GM23338 (cell line): ENCODE measurements at regions not wholly inside any gene's neighbourhood (a gene's known extent, or its start where the extent isn't known, plus 50 kb on each side); places are given as distances from the start of the nearest gene placed in this dataset.

ENCODE experiments used
- ATAC-seq: fragments of 200-7000 bp; cut with Tn5 transposase; 3 replicates; pipeline ENCODE4 v1.9.1; 2020
- DNase-seq: peaks from one replicate; pipeline ENCODE4 v3.0.0-alpha.2; 2015; ENCODE audit warnings: low spot score
- H2AFZ ChIP-seq: fragments of 200-600 bp; sonication (generic); 2 replicates; pipeline ENCODE4 v1.8.0; 2016; ENCODE audit warnings: antibody characterized with exemption, mild to moderate bottlenecking, moderate library complexity
- H3F3A ChIP-seq: fragments of 200-600 bp; sonication (generic); replicated peaks from 2 replicates; pipeline ENCODE4 v1.8.0; 2017; ENCODE audit warnings: antibody characterized with exemption, mixed run types, low read depth
- H3K27ac ChIP-seq: fragments of 200-600 bp; sonication (generic); 2 replicates; pipeline ENCODE4 v1.6.1; 2016; ENCODE audit warnings: low read depth
- H3K27me3 ChIP-seq: fragments of 200-600 bp; sonication (generic); 2 replicates; pipeline ENCODE4 v1.8.0; 2016; ENCODE audit warnings: mild to moderate bottlenecking, mixed run types, moderate library complexity; ENCODE audit not compliant: insufficient read depth
- H3K36me3 ChIP-seq: fragments of 200-600 bp; sonication (generic); 2 replicates; pipeline ENCODE4 v1.8.0; 2016; ENCODE audit warnings: mild to moderate bottlenecking; ENCODE audit not compliant: insufficient read depth
- H3K4me1 ChIP-seq: fragments of 200-600 bp; sonication (generic); 2 replicates; pipeline ENCODE4 v1.8.0; 2016; ENCODE audit warnings: mild to moderate bottlenecking, moderate library complexity; ENCODE audit not compliant: insufficient read depth
- H3K4me2 ChIP-seq: fragments of 200-600 bp; sonication (generic); 2 replicates; pipeline ENCODE4 v1.7.1; 2017; ENCODE audit warnings: mixed run types
- H3K4me3 ChIP-seq: fragments of 200-600 bp; sonication (generic); 2 replicates; pipeline ENCODE4 v1.6.1; 2016; ENCODE audit warnings: mixed run types
- H3K79me2 ChIP-seq: fragments of 200-600 bp; sonication (generic); replicated peaks from 2 replicates; pipeline ENCODE4 v1.8.0; 2017; ENCODE audit warnings: mild to moderate bottlenecking; ENCODE audit not compliant: insufficient read depth
- H3K9me2 ChIP-seq: fragments of 200-600 bp; sonication (generic); 2 replicates; pipeline ENCODE4 v1.8.0; 2017; ENCODE audit not compliant: insufficient read depth
- H4K20me1 ChIP-seq: fragments of 200-600 bp; sonication (generic); replicated peaks from 2 replicates; pipeline ENCODE4 v1.8.0; 2017; ENCODE audit warnings: mild to moderate bottlenecking; ENCODE audit not compliant: insufficient read depth
- H3K27ac Mint-ChIP-seq: 2 replicates; pipeline ENCODE4 v1.8.0; 2020; ENCODE audit warnings: inconsistent platforms, mild to moderate bottlenecking, moderate library complexity, mixed read lengths
- H3K27me3 Mint-ChIP-seq: 3 replicates; pipeline ENCODE4 v1.8.0; 2022; ENCODE audit warnings: low read depth, mild to moderate bottlenecking, moderate library complexity, mixed read lengths, inconsistent platforms; ENCODE audit not compliant: insufficient read depth, poor library complexity
- H3K36me3 Mint-ChIP-seq: 3 replicates; pipeline ENCODE4 v1.8.0; 2021; ENCODE audit warnings: low read depth, mild to moderate bottlenecking, inconsistent platforms, moderate library complexity, mixed read lengths
- H3K4me1 Mint-ChIP-seq: 3 replicates; pipeline ENCODE4 v1.8.0; 2020; ENCODE audit warnings: mild to moderate bottlenecking, inconsistent platforms, mixed read lengths
- H3K4me3 Mint-ChIP-seq: 3 replicates; pipeline ENCODE4 v1.8.0; 2021; ENCODE audit warnings: moderate library complexity, mild to moderate bottlenecking, inconsistent platforms, mixed read lengths
- H3K9me3 Mint-ChIP-seq: 3 replicates; pipeline ENCODE4 v1.8.0; 2020; ENCODE audit warnings: moderate library complexity, mild to moderate bottlenecking, inconsistent platforms, mixed read lengths
- CREB1 ChIP-seq: fragments of 250-450 bp; sonication (Bioruptor Pico); IDR thresholded peaks from 2 replicates; pipeline ENCODE4 v1.5.0; 2020; ENCODE audit warnings: low read depth, mild to moderate bottlenecking, moderate library complexity
- CTCF ChIP-seq, 2 experiments: fragments of 200-600 bp in 1 of 2; sonication (generic) in 1 of 2; conservative IDR thresholded peaks; 2 replicates each; pipeline versions ENCODE4 v1.5.1 to v1.6.1; 2016 to 2017; ENCODE audit warnings: antibody characterized with exemption in 2 of 2, low read depth in 2 of 2, mild to moderate bottlenecking in 2 of 2, moderate library complexity in 1 of 2
- ETS1 ChIP-seq: IDR thresholded peaks from 2 replicates; pipeline ENCODE4 v1.6.1; 2016; ENCODE audit warnings: antibody characterized with exemption
- EZH2 ChIP-seq: fragments of 200-600 bp; sonication (generic); IDR thresholded peaks from one replicate; pipeline ENCODE4 v1.8.0; 2017; ENCODE audit warnings: antibody characterized with exemption, mild to moderate bottlenecking, low read depth; ENCODE audit not compliant: unreplicated experiment
- EZH2phosphoT487 ChIP-seq: fragments of 200-600 bp; sonication (generic); IDR thresholded peaks from one replicate; pipeline ENCODE4 v1.8.1; 2018; ENCODE audit warnings: antibody characterized with exemption; ENCODE audit not compliant: unreplicated experiment
- JUNB ChIP-seq: IDR thresholded peaks from one replicate; pipeline ENCODE4 v1.6.1; 2016; ENCODE audit warnings: antibody characterized with exemption; ENCODE audit not compliant: unreplicated experiment
- NANOG ChIP-seq: IDR thresholded peaks from 2 replicates; pipeline ENCODE4 v1.6.1; 2016; ENCODE audit warnings: antibody characterized with exemption, borderline replicate concordance
- POLR2AphosphoS5 ChIP-seq: IDR thresholded peaks from 2 replicates; pipeline ENCODE4 v1.6.1; 2016; ENCODE audit warnings: antibody characterized with exemption, low read depth
- REST ChIP-seq: IDR thresholded peaks from one replicate; pipeline ENCODE4 v1.6.1; 2018; ENCODE audit warnings: antibody characterized with exemption; ENCODE audit not compliant: unreplicated experiment
- STAT1 ChIP-seq: IDR thresholded peaks from one replicate; pipeline ENCODE4 v1.6.1; 2016; ENCODE audit warnings: antibody characterized with exemption; ENCODE audit not compliant: unreplicated experiment
- ZNF114 ChIP-seq: fragments of 250-450 bp; sonication (Bioruptor Pico); IDR thresholded peaks from 2 replicates; pipeline ENCODE4 v1.5.0; 2020; ENCODE audit warnings: mild to moderate bottlenecking, moderate library complexity
- ZNF331 ChIP-seq: fragments of 250-450 bp; sonication (Bioruptor Pico); IDR thresholded peaks from 2 replicates; pipeline ENCODE4 v1.5.0; 2020; ENCODE audit warnings: low read depth, mild to moderate bottlenecking, moderate library complexity

DNA sequence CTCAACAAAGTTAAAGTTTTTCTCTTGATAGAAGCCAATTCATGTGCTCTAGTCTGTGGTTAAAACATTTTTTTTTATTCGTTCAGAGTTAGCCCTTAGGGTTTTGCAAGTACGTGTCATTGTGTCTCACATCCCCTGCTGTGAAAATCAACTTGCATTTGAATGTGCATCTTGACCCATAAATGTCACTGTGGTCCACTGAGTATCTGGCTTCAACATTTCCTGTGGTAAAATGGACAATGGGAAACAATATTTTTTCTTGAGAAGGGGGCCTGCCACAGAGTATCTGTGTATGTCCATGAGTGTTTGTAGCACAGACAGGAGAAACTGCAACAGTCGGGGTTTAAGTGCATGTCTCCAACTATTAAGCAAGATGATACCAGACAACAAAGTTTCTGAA is 554.8 kb upstream of the TENM3 start (continued):
- TF ChIP-seq NANOG (no peak), POLR2AphosphoS5 (no peak), EZH2 (no peak), REST (no peak), JUNB (no peak), EZH2phosphoT487 (no peak), ZNF331 (CRISPR knock-in tag) (no peak), ZNF114 (CRISPR knock-in tag) (no peak), STAT1 (no peak), ETS1 (no peak), CREB1 (CRISPR knock-in tag) (no peak)

- Mint-ChIP-seq H3K4me3 (no peak overlapping the region), H3K36me3 (no peaks in the 10 kb centered on the region), H3K4me1 (peaks cover 27% of the 10 kb centered on the region), H3K27me3 (no peaks in the 10 kb centered on the region), H3K27ac (peak overlapping the region; percentile 22; the same call in 1 of the 2 replicates), H3K9me3 (no peaks in the 10 kb centered on the region)
- no peaks in the 10 kb centered on the region for H3K36me3 ChIP-seq
- ATAC-seq (no peak), DNase-seq (no peak)
- peak overlapping the region; percentile 41 for H3K4me2 ChIP-seq
- H3K27me3 ChIP-seq = no peaks in the 10 kb centered on the region
- H3K4me3 ChIP-seq = no peak overlapping the region
- peaks cover 21% of the 10 kb centered on the region for H3K4me1 ChIP-seq
- H3K27ac ChIP-seq = no peak overlapping the region
- H3F3A ChIP-seq = no peaks in the 10 kb centered on the region
- no peak overlapping the region for H2AFZ ChIP-seq
- H4K20me1 ChIP-seq = no peaks in the 10 kb centered on the region
- H3K9me2 ChIP-seq = no peaks in the 10 kb centered on the region
- no peaks in the 10 kb centered on the region for H3K79me2 ChIP-seq
- TF ChIP-seq NANOG (no peak), REST (no peak), EZH2 (no peak), CREB1 (CRISPR knock-in tag) (no peak), ZNF114 (CRISPR knock-in tag) (no peak), EZH2phosphoT487 (no peak), CTCF (conservative IDR thresholded peaks at IDR 0.05; ENCODE audit: low read depth in 2 of 2) (no peak), ZNF331 (CRISPR knock-in tag) (no peak), JUNB (no peak)
Measured at GRCh38 chr4:181688872-181689271, 554.3 kb upstream of the TENM3 start.
